Activated naive CD4-positive, alpha-beta T cell treated with anti-CD3 and anti-CD28 coated beads, Interleukin-2, amount 50 U/mL, for 72 hours (primary cell): ENCODE measurements at regions not wholly inside any gene's neighbourhood (a gene's known extent, or its start where the extent isn't known, plus 50 kb on each side); places are given as distances from the start of the nearest gene placed in this dataset.

Source experiments
- ATAC-seq, 2 donors: fragments of 150-1000 bp; cut with Tn5 transposase; 2 replicates each; pipeline ENCODE4 v1.10.0; 2021; ENCODE audit warnings: mild to moderate bottlenecking in 2 of 2, moderate library complexity in 2 of 2
- DNase-seq, 2 donors: peaks; one replicate each; pipeline ENCODE4 v3.0.0; 2021 to 2022; ENCODE audit warnings: low spot score in 2 of 2
- H3K27ac Mint-ChIP-seq, 2 donors: one replicate each; pipeline ENCODE4 v1.8.0; 2022; ENCODE audit warnings: mild to moderate bottlenecking in 2 of 2, mixed read lengths in 2 of 2
- H3K36me3 Mint-ChIP-seq, 2 donors: one replicate each; pipeline ENCODE4 v1.8.0; 2022; ENCODE audit warnings: mixed read lengths in 2 of 2
- H3K9me3 Mint-ChIP-seq, 2 donors: one replicate each; pipeline ENCODE4 v1.8.0; 2022; ENCODE audit warnings: mixed read lengths in 2 of 2

- no peak for DNase-seq
- Mint-ChIP-seq H3K9me3 (peaks cover 0 to 2% of the 10 kb centered on the region in 2 donors), H3K27ac (no peak overlapping the region), H3K36me3 (no peaks in the 10 kb centered on the region)
- no peak for ATAC-seq
Observed at GRCh38 chr5:145245354-145245753, 589.8 kb downstream of the PRELID2 start.

- no peak overlapping the region for H3K27ac Mint-ChIP-seq
- no peaks in the 10 kb centered on the region for H3K36me3 Mint-ChIP-seq
- no peaks in the 10 kb centered on the region for H3K9me3 Mint-ChIP-seq
Observed at GRCh38 chr5:145244788-145245187, 590.4 kb downstream of the PRELID2 start.

GRCh38 chr5:145244251-145244650 lies 590.9 kb downstream of the PRELID2 start:
- DNase-seq, result no peak
- no peak for ATAC-seq
- H3K27ac Mint-ChIP-seq, result no peak overlapping the region
- H3K9me3 Mint-ChIP-seq, result no peaks in the 10 kb centered on the region
- no peaks in the 10 kb centered on the region for H3K36me3 Mint-ChIP-seq

More at GRCh38 chr5:145244788-145245187, 590.4 kb downstream of the PRELID2 start:
- ATAC-seq, result no peak
- DNase-seq, result no peak

GRCh38 chr5:145243016-145243415 lies 592.1 kb downstream of the PRELID2 start:
- H3K9me3 Mint-ChIP-seq, result peaks cover 0 to 6% of the 10 kb centered on the region in 2 donors
- no peak overlapping the region for H3K27ac Mint-ChIP-seq
- ATAC-seq, result no peak
- no peak for DNase-seq
- no peaks in the 10 kb centered on the region for H3K36me3 Mint-ChIP-seq

GRCh38 chr5:145242551-145242950 lies 592.6 kb downstream of the PRELID2 start:
- H3K27ac Mint-ChIP-seq, result no peak overlapping the region
- H3K9me3 Mint-ChIP-seq, result peaks cover 0 to 9% of the 10 kb centered on the region in 2 donors
- DNase-seq, result no peak
- no peak for ATAC-seq
- H3K36me3 Mint-ChIP-seq, result no peaks in the 10 kb centered on the region

- peaks cover 0 to 21% of the 10 kb centered on the region in 2 donors for H3K9me3 Mint-ChIP-seq
- no peak for ATAC-seq
- no peaks in the 10 kb centered on the region for H3K36me3 Mint-ChIP-seq
- peak in 1 of 2 donors; percentile 9 for DNase-seq
- no peak overlapping the region for H3K27ac Mint-ChIP-seq
Observed at GRCh38 chr5:145237843-145238242, 597.3 kb downstream of the PRELID2 start.

- Mint-ChIP-seq H3K27ac (no peak overlapping the region), H3K9me3 (peaks cover 0 to 21% of the 10 kb centered on the region in 2 donors), H3K36me3 (no peaks in the 10 kb centered on the region)
- ATAC-seq, result no peak
- no peak for DNase-seq
Observed at GRCh38 chr5:145236983-145237382, 598.2 kb downstream of the PRELID2 start.

GRCh38 chr5:145236127-145236526 lies 599.0 kb downstream of the PRELID2 start:
- DNase-seq (no peak), ATAC-seq (no peak)
- no peaks in the 10 kb centered on the region for H3K36me3 Mint-ChIP-seq
- H3K27ac Mint-ChIP-seq, result no peak overlapping the region
- peaks cover 0 to 21% of the 10 kb centered on the region in 2 donors for H3K9me3 Mint-ChIP-seq

- ATAC-seq, result no peak
- Mint-ChIP-seq H3K27ac (no peak overlapping the region), H3K9me3 (peaks cover 0 to 19% of the 10 kb centered on the region in 2 donors), H3K36me3 (no peaks in the 10 kb centered on the region)
- no peak for DNase-seq
Observed at GRCh38 chr5:145233461-145233860, 601.7 kb downstream of the PRELID2 start.

- no peak for DNase-seq
- ATAC-seq, result no peak
Observed at GRCh38 chr5:145230781-145231180, 604.4 kb downstream of the PRELID2 start.

GRCh38 chr5:145228564-145228963 lies 606.6 kb downstream of the PRELID2 start:
- H3K27ac Mint-ChIP-seq, result no peak overlapping the region
- H3K9me3 Mint-ChIP-seq, result peaks cover 6 to 7% of the 10 kb centered on the region in 2 donors
- DNase-seq (no peak), ATAC-seq (no peak)
- H3K36me3 Mint-ChIP-seq, result no peaks in the 10 kb centered on the region

More at GRCh38 chr5:145230781-145231180, 604.4 kb downstream of the PRELID2 start:
- H3K36me3 Mint-ChIP-seq, result no peaks in the 10 kb centered on the region
- H3K27ac Mint-ChIP-seq, result no peak overlapping the region
- peaks cover 0 to 7% of the 10 kb centered on the region in 2 donors for H3K9me3 Mint-ChIP-seq

GRCh38 chr5:145227881-145228280 lies 607.3 kb downstream of the PRELID2 start:
- peaks cover 3 to 6% of the 10 kb centered on the region in 2 donors for H3K9me3 Mint-ChIP-seq
- DNase-seq, result no peak
- no peak overlapping the region for H3K27ac Mint-ChIP-seq
- H3K36me3 Mint-ChIP-seq, result no peaks in the 10 kb centered on the region
- no peak for ATAC-seq

GRCh38 chr5:145226726-145227125 lies 608.4 kb downstream of the PRELID2 start:
- Mint-ChIP-seq H3K9me3 (peaks cover 3 to 6% of the 10 kb centered on the region in 2 donors), H3K36me3 (no peaks in the 10 kb centered on the region)

GRCh38 chr5:145225529-145225928 lies 609.6 kb downstream of the PRELID2 start:
- DNase-seq (no peak), ATAC-seq (no peak)
- H3K27ac Mint-ChIP-seq, result no peak overlapping the region
- H3K9me3 Mint-ChIP-seq, result peaks cover 3 to 6% of the 10 kb centered on the region in 2 donors
- H3K36me3 Mint-ChIP-seq, result no peaks in the 10 kb centered on the region

More at GRCh38 chr5:145226726-145227125, 608.4 kb downstream of the PRELID2 start:
- no peak overlapping the region for H3K27ac Mint-ChIP-seq
- DNase-seq (no peak), ATAC-seq (no peak)

- no peak for ATAC-seq
- DNase-seq, result no peak
- Mint-ChIP-seq H3K9me3 (peaks cover 3 to 6% of the 10 kb centered on the region in 2 donors), H3K36me3 (no peaks in the 10 kb centered on the region), H3K27ac (no peak overlapping the region)
Observed at GRCh38 chr5:145223582-145223981, 611.6 kb downstream of the PRELID2 start.

GRCh38 chr5:145222622-145223021 lies 612.5 kb downstream of the PRELID2 start:
- H3K36me3 Mint-ChIP-seq, result no peaks in the 10 kb centered on the region
- no peak overlapping the region for H3K27ac Mint-ChIP-seq
- peaks cover 3 to 6% of the 10 kb centered on the region in 2 donors for H3K9me3 Mint-ChIP-seq
- ATAC-seq, result no peak
- no peak for DNase-seq

GRCh38 chr5:145221416-145221815 lies 613.7 kb downstream of the PRELID2 start:
- Mint-ChIP-seq H3K9me3 (peaks cover 0 to 6% of the 10 kb centered on the region in 2 donors), H3K36me3 (no peaks in the 10 kb centered on the region), H3K27ac (no peak overlapping the region)
- ATAC-seq (no peak), DNase-seq (no peak)

GRCh38 chr5:145220481-145220880 lies 614.7 kb downstream of the PRELID2 start:
- no peak for DNase-seq
- peaks cover 2 to 3% of the 10 kb centered on the region in 2 donors for H3K9me3 Mint-ChIP-seq
- no peaks in the 10 kb centered on the region for H3K36me3 Mint-ChIP-seq
- ATAC-seq, result no peak
- H3K27ac Mint-ChIP-seq, result no peak overlapping the region
